B cell (primary cell): ENCODE measurements at regions not wholly inside any gene's neighbourhood (a gene's known extent, or its start where the extent isn't known, plus 50 kb on each side); places are given as distances from the start of the nearest gene placed in this dataset.

Experiments
- ATAC-seq: fragments of 200-7000 bp; cut with Tn5 transposase; one replicate; pipeline ENCODE4 v1.10.0; 2021; ENCODE audit warnings: low read depth, mild to moderate bottlenecking, moderate number of reproducible peaks, moderate library complexity
- CTCF ChIA-PET: fragments of 350-600 bp; sonication (Branson Sonifier 250); formaldehyde crosslinking; loops from one replicate; lab custom pipeline; 2021; ENCODE audit warnings: antibody characterized with exemption, inconsistent platforms; lab: Charles Lee
- POLR2A ChIA-PET: fragments of 350-600 bp; sonication (Branson Sonifier 250); formaldehyde crosslinking; loops from one replicate; lab custom pipeline; 2021; ENCODE audit warnings: antibody characterized with exemption; lab: Charles Lee
- DNase-seq: peaks from one replicate; pipeline ENCODE4 v3.0.0; 2013
- H2AFZ ChIP-seq: 2 replicates; pipeline ENCODE4 v1.6.1; 2012; ENCODE audit warnings: mild to moderate bottlenecking, low read depth, low read length; ENCODE audit not compliant: insufficient read depth, poor library complexity, severe bottlenecking
- H3K27ac ChIP-seq, 2 donors: 1 replicate in 1 of 2; 2 replicates in 1 of 2; pipeline ENCODE4 v1.5.1; 2012 to 2013; ENCODE audit warnings: low read length in 2 of 2, mild to moderate bottlenecking in 2 of 2, moderate library complexity in 1 of 2
- H3K27me3 ChIP-seq, 4 experiments: fragments of 200-600 bp in 1 of 4; sonication (generic) in 1 of 4; replicated peaks in 1 of 4; 1 replicate in 2 of 4; 2 replicates in 2 of 4; pipeline versions ENCODE4 v1.6.1 to v1.7.0; 2013 to 2016; ENCODE audit warnings: low read length in 3 of 4, mild to moderate bottlenecking in 2 of 4, mixed read lengths in 1 of 4, moderate library complexity in 1 of 4; ENCODE audit not compliant: insufficient read depth in 4 of 4, control insufficient read depth in 3 of 4; ENCODE audit errors: control extremely low read depth in 1 of 4
- H3K36me3 ChIP-seq, 2 experiments: replicated peaks in 1 of 2; 1 replicate in 1 of 2; 2 replicates in 1 of 2; pipeline versions ENCODE4 v1.6.1 to v1.7.1; 2013; ENCODE audit warnings: low read length in 1 of 2; ENCODE audit not compliant: insufficient read depth in 2 of 2, control insufficient read depth in 1 of 2; ENCODE audit errors: control extremely low read depth in 1 of 2, extremely low read depth in 1 of 2
- H3K4me1 ChIP-seq, 2 donors: fragments of 200-600 bp in 1 of 2; sonication (generic) in 1 of 2; 1 replicate in 1 of 2; 2 replicates in 1 of 2; pipeline versions ENCODE4 v1.5.1 to v1.6.1; 2013 to 2017; ENCODE audit warnings: low read length in 2 of 2; ENCODE audit not compliant: control insufficient read depth in 2 of 2, insufficient read depth in 2 of 2
- H3K4me2 ChIP-seq: replicated peaks from 2 replicates; pipeline ENCODE3; 2012; ENCODE audit warnings: mild to moderate bottlenecking, low read depth, low read length; ENCODE audit not compliant: poor library complexity, severe bottlenecking
- H3K4me3 ChIP-seq, 5 experiments: fragments of 200-600 bp in 1 of 5; sonication (generic) in 1 of 5; 1 replicate in 3 of 5; 2 replicates in 2 of 5; pipeline versions ENCODE4 v1.5.1 to v1.7.0; 2011 to 2016; ENCODE audit warnings: low read length in 4 of 5, mild to moderate bottlenecking in 4 of 5, low read depth in 2 of 5, control low read depth in 1 of 5, moderate library complexity in 1 of 5; ENCODE audit not compliant: insufficient read depth in 1 of 5; ENCODE audit errors: control extremely low read depth in 1 of 5, extremely low read depth in 1 of 5
- H3K79me2 ChIP-seq: fragments of 200-600 bp; sonication (generic); one replicate; pipeline ENCODE4 v1.6.0; 2016; ENCODE audit warnings: low read length; ENCODE audit not compliant: control insufficient read depth, insufficient read depth
- H3K9ac ChIP-seq: fragments of 200-600 bp; sonication (generic); 2 replicates; pipeline ENCODE4 v1.6.1; 2017; ENCODE audit warnings: mild to moderate bottlenecking, low read length, moderate library complexity
- H3K9me3 ChIP-seq, 3 donors: one replicate each; pipeline versions ENCODE4 v1.6.1 to v1.7.1; 2013; ENCODE audit warnings: low read length in 2 of 3; ENCODE audit not compliant: control insufficient read depth in 2 of 3, insufficient read depth in 1 of 3; ENCODE audit errors: control extremely low read depth in 1 of 3
- H4K20me1 ChIP-seq: 2 replicates; pipeline ENCODE4 v1.6.0; 2012; ENCODE audit warnings: mild to moderate bottlenecking, low read length; ENCODE audit not compliant: insufficient read depth, control insufficient read depth, poor library complexity, severe bottlenecking
- H3K27ac Mint-ChIP-seq: one replicate; pipeline ENCODE4 v1.8.0; 2021; ENCODE audit warnings: mixed read lengths
- H3K27me3 Mint-ChIP-seq: one replicate; pipeline ENCODE4 v1.8.0; 2021; ENCODE audit warnings: mixed read lengths
- H3K4me1 Mint-ChIP-seq: one replicate; pipeline ENCODE4 v1.8.0; 2021; ENCODE audit warnings: mixed read lengths
- H3K4me3 Mint-ChIP-seq: one replicate; pipeline ENCODE4 v1.8.0; 2021; ENCODE audit warnings: mixed read lengths
- H3K9me3 Mint-ChIP-seq: one replicate; pipeline ENCODE4 v1.8.0; 2022; ENCODE audit warnings: mixed read lengths; ENCODE audit not compliant: insufficient read depth
- CTCF ChIP-seq: fragments of 200-600 bp; IDR thresholded peaks from one replicate; pipeline ENCODE4 v1.8.0; 2022; ENCODE audit warnings: antibody characterized with exemption, mild to moderate bottlenecking
- EZH2 ChIP-seq: IDR thresholded peaks from 2 replicates; pipeline ENCODE4 v1.6.1; 2012; ENCODE audit warnings: borderline replicate concordance, low read depth, mild to moderate bottlenecking, moderate library complexity, low read length; ENCODE audit not compliant: insufficient read depth, poor library complexity, severe bottlenecking
- WGBS: methylation state at CpG from one replicate; pipeline ENCODE4 v1.1.5; 2013; ENCODE audit warnings: missing lambda C conversion rate; ENCODE audit not compliant: insufficient coverage; 5-methylcytosine and 5-hydroxymethylcytosine counted together
- intact Hi-C: fragments of 100-400 bp; cut with micrococcal nuclease; formaldehyde crosslinking; loops from one replicate; pipeline ENCODE4 v1.10.0; 2022

DNA sequence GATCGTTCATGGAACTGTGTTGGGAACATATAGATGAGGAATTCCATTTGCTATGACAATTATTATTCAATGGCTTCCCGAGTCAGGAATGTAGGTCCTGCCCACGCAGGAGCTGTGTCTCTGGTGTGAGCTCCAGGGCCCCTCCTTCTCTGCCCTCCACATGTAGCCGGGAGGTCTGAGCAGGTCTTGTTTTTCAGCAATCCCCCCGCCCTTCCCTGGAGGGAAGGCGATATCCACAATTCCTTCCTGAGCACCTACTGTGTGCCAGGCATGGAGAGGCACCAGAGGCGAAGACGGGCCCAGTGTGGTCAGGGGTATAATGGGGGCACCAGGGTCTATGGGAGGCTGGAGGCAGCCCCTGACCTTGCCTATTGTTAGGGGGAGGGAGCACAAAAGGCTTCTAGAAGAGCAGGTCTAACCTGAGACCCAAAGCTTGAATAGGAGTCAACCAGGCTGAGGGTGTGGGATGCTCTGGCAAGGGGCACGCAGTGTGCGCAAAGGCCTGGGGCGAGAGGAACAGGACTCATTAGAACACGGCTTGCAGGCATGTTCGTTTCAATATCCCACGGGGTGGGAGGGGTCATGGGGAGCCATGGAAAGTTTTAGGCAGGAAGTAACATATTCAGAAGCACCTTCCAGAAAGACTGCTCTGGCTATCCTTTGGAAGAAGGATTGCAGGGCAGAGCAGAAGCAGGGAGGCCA lies 154.9 kb downstream of the C9orf50 start:
- no peaks in the 10 kb centered on the region for H4K20me1 ChIP-seq
- Mint-ChIP-seq H3K4me1 (no peaks in the 10 kb centered on the region), H3K27me3 (peaks cover 17% of the 10 kb centered on the region), H3K27ac (no peak overlapping the region), H3K9me3 (no peaks in the 10 kb centered on the region), H3K4me3 (no peak overlapping the region)
- ChIA-PET CTCF (interaction anchor here (0.6 kb wide), 1 partner anchor 16 kb away, joined by 3 read pairs; no protein-coding TSS in a partner anchor), POLR2A (no interaction called here)
- no peak overlapping the region for H3K4me3 ChIP-seq
- peaks cover 0 to 3% (median 0%) of the 10 kb centered on the region in 3 donors for H3K9me3 ChIP-seq
- H3K4me2 ChIP-seq: no peak overlapping the region
- no peaks in the 10 kb centered on the region for H3K79me2 ChIP-seq
- no peaks in the 10 kb centered on the region for H3K36me3 ChIP-seq
- TF ChIP-seq EZH2: no peak
- TF ChIP-seq CTCF: no peak
- H2AFZ ChIP-seq: no peak overlapping the region
- no peak overlapping the region for H3K27ac ChIP-seq
- no peak for ATAC-seq
- 89% methylated on average over 11 of the region's 14 CpGs for WGBS
- no peak for DNase-seq
- H3K9ac ChIP-seq: no peak overlapping the region
- intact Hi-C loops: no loop called here
- H3K27me3 ChIP-seq: peaks cover 0 to 3% (median 0%) of the 10 kb centered on the region in 4 experiments
- peaks cover 3% of the 10 kb centered on the region in 2 donors for H3K4me1 ChIP-seq
